ENCODE measurements at regions not wholly inside any gene's neighbourhood (a gene's known extent, or its start where the extent isn't known, plus 50 kb on each side); places are given as distances from the start of the nearest gene placed in this dataset.

DNA sequence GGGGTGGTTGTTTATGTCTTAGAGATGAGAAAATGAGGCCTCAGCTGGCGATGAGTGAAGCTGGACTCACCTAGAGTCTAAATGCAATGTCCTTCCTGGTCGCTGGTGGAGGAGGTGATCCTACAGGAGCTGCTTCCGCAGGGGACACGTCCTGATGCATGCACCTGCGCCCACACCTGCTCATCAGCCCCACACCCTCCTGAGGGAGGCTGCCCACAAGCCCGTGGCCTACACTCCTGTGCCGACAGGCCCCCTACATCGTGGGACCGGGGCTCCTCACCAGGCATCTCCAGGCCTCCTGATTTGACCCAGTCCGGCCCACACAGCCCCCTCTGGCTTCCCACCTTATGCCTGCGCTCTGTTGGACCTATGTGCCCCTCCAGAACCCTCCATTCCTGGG, 857.2 kb downstream of the TBC1D22A start:
- TF ChIP-seq, protein P1, sequence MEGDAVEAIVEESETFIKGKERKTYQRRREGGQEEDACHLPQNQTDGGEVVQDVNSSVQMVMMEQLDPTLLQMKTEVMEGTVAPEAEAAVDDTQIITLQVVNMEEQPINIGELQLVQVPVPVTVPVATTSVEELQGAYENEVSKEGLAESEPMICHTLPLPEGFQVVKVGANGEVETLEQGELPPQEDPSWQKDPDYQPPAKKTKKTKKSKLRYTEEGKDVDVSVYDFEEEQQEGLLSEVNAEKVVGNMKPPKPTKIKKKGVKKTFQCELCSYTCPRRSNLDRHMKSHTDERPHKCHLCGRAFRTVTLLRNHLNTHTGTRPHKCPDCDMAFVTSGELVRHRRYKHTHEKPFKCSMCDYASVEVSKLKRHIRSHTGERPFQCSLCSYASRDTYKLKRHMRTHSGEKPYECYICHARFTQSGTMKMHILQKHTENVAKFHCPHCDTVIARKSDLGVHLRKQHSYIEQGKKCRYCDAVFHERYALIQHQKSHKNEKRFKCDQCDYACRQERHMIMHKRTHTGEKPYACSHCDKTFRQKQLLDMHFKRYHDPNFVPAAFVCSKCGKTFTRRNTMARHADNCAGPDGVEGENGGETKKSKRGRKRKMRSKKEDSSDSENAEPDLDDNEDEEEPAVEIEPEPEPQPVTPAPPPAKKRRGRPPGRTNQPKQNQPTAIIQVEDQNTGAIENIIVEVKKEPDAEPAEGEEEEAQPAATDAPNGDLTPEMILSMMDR (conservative IDR thresholded peaks at IDR 0.05; ENCODE audit: low read depth, low read length), result no peak
- TF ChIP-seq EZH2phosphoT487 (IDR thresholded peaks at IDR 0.05; ENCODE audit: borderline replicate concordance, low read length) (no peak), EZH2 (IDR thresholded peaks at IDR 0.05; ENCODE audit: low read length, unreplicated experiment) (no peak)

All from PC-3 (cell line).